HG03025 (cell line): ENCODE measurements at regions not wholly inside any gene's neighbourhood (a gene's known extent, or its start where the extent isn't known, plus 50 kb on each side); places are given as distances from the start of the nearest gene placed in this dataset.

ENCODE experiments used
- ATAC-seq: cut with Tn5 transposase; IDR thresholded peaks from one replicate; pipeline ENCODE4 v1.9.1; 2021; ENCODE audit warnings: mild to moderate bottlenecking, moderate library complexity; ENCODE audit not compliant: unreplicated experiment, low FRiP score

GRCh38 chr13:85666356-85666755 lies 132.9 kb downstream of the SLITRK6 start:
- no peak for ATAC-seq

- ATAC-seq: no peak
Observed at GRCh38 chr13:85665286-85665685, 133.9 kb downstream of the SLITRK6 start.

- ATAC-seq: no peak
Observed at GRCh38 chr13:85663856-85664255, 135.4 kb downstream of the SLITRK6 start.

- no peak for ATAC-seq
Observed at GRCh38 chr13:85662186-85662585, 137.0 kb downstream of the SLITRK6 start.

- no peak for ATAC-seq
Observed at GRCh38 chr13:85661675-85662074, 137.5 kb downstream of the SLITRK6 start.

- no peak for ATAC-seq
Observed at GRCh38 chr13:85659493-85659892, 139.7 kb downstream of the SLITRK6 start.

- ATAC-seq: no peak
Observed at GRCh38 chr13:85657942-85658341, 141.3 kb downstream of the SLITRK6 start.

- ATAC-seq: no peak
Observed at GRCh38 chr13:85655040-85655439, 144.2 kb downstream of the SLITRK6 start.

GRCh38 chr13:85654227-85654626 lies 145.0 kb downstream of the SLITRK6 start:
- ATAC-seq: no peak

GRCh38 chr13:85653681-85654080 lies 145.5 kb downstream of the SLITRK6 start:
- no peak for ATAC-seq

- no peak for ATAC-seq
Observed at GRCh38 chr13:85652491-85652890, 146.7 kb downstream of the SLITRK6 start.

GRCh38 chr13:85651440-85651839 lies 147.8 kb downstream of the SLITRK6 start:
- ATAC-seq: no peak

- ATAC-seq: no peak
Observed at GRCh38 chr13:85650613-85651012, 148.6 kb downstream of the SLITRK6 start.

GRCh38 chr13:85640727-85641126 lies 158.5 kb downstream of the SLITRK6 start:
- no peak for ATAC-seq

GRCh38 chr13:85638815-85639393 lies 160.3 kb downstream of the SLITRK6 start:
- ATAC-seq: no peak

GRCh38 chr13:85638265-85638664 lies 161.0 kb downstream of the SLITRK6 start:
- no peak for ATAC-seq

GRCh38 chr13:85632526-85633195 lies 166.6 kb downstream of the SLITRK6 start:
- no peak for ATAC-seq

- ATAC-seq: no peak
Observed at GRCh38 chr13:85631801-85632200, 167.4 kb downstream of the SLITRK6 start.

GRCh38 chr13:85626603-85627002 lies 172.6 kb downstream of the SLITRK6 start:
- no peak for ATAC-seq

- ATAC-seq: no peak
Observed at GRCh38 chr13:85619321-85619720, 179.9 kb downstream of the SLITRK6 start.

- no peak for ATAC-seq
Observed at GRCh38 chr13:85618521-85618920, 180.7 kb downstream of the SLITRK6 start.

- no peak for ATAC-seq
Observed at GRCh38 chr13:85616275-85616674, 182.9 kb downstream of the SLITRK6 start.
